Neural progenitor cell (in vitro differentiated cells): ENCODE measurements at regions not wholly inside any gene's neighbourhood (a gene's known extent, or its start where the extent isn't known, plus 50 kb on each side); places are given as distances from the start of the nearest gene placed in this dataset.

Source experiments
- CTCF ChIP-seq: fragments of 200-600 bp; sonication (generic); IDR thresholded peaks from 2 replicates; pipeline ENCODE4 v1.5.1; 2017; ENCODE audit warnings: antibody characterized with exemption, mild to moderate bottlenecking
- EZH2phosphoT487 ChIP-seq: fragments of 200-600 bp; sonication (generic); IDR thresholded peaks from 2 replicates; pipeline ENCODE4 v1.6.1; 2017; ENCODE audit warnings: antibody characterized with exemption

DNA sequence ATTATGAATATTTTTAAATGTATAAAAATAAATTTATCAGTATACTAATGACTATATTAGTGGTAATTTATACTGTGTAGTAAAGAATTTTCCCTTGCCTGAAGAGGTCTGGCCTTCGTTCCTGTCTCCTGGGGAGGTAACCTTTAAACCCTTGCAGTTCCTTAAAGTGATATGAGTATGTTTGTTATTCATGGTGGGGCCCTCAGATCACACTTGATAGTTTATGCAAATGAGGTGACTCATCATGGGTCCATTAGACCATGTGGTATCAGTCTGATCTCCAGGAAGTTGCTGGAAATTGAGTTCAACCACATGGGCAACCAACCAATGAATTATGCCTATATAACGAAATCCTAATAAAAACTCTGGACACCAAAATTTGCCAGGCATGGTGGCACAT, 904.1 kb downstream of the RPA4 start:
- TF ChIP-seq EZH2phosphoT487, result no peak
- no peak for TF ChIP-seq CTCF
